NT2/D1 (cell line): ENCODE measurements at regions not wholly inside any gene's neighbourhood (a gene's known extent, or its start where the extent isn't known, plus 50 kb on each side); places are given as distances from the start of the nearest gene placed in this dataset.
"Not testable (repeated sequence)": the region's sequence is repeated elsewhere in the genome, so short reads cannot be mapped to it uniquely, and the experiment has no call there.

ENCODE experiments used
- DNase-seq: peaks from one replicate; pipeline ENCODE4 v3.0.0-alpha.2; 2011; ENCODE audit warnings: low read depth, low spot score
- H3K27me3 ChIP-seq: 2 replicates; pipeline ENCODE4 v1.6.0; 2011; ENCODE audit warnings: mild to moderate bottlenecking; ENCODE audit not compliant: insufficient read length, insufficient read depth
- H3K36me3 ChIP-seq: 2 replicates; pipeline ENCODE4 v1.6.1; 2011; ENCODE audit warnings: mild to moderate bottlenecking, low read length, mixed read lengths; ENCODE audit not compliant: insufficient read depth, insufficient read length
- H3K4me1 ChIP-seq: 2 replicates; pipeline ENCODE4 v1.5.1; 2011; ENCODE audit not compliant: insufficient read depth, insufficient read length
- H3K4me3 ChIP-seq: 2 replicates; pipeline ENCODE4 v1.5.1; 2011; ENCODE audit warnings: low read depth; ENCODE audit not compliant: insufficient read length
- H3K9ac ChIP-seq: 2 replicates; pipeline ENCODE4 v1.6.0; 2011; ENCODE audit warnings: low read depth; ENCODE audit not compliant: insufficient read length
- H3K9me3 ChIP-seq: 2 replicates; pipeline ENCODE4 v1.5.1; 2011; ENCODE audit warnings: mild to moderate bottlenecking, low read length; ENCODE audit not compliant: insufficient read depth

DNA sequence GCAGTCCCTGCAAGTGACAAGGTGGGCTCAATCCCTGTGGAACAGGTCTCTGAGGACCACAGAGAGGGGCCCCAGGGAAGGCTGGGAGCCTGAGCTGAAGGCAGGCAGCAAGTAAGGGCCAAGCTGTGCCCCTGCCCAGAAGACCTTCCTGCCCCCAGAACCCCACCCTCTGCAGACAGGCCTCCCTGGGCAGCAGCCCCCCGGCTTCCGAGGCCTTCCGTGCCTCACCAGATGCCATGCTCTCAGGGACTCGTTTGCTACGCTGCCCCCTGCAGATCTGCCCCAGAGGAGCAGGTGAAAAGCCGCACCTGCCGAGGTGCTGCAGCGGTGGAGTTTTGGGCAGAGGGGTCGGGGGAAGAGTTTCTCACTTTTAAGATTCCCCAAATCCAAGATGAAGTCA is 125.4 kb upstream of the AKAP13 start:
- not testable (repeated sequence) for H3K4me1 ChIP-seq, H3K9ac ChIP-seq, H3K4me3 ChIP-seq, H3K27me3 ChIP-seq, H3K9me3 ChIP-seq, H3K36me3 ChIP-seq, DNase-seq

DNA sequence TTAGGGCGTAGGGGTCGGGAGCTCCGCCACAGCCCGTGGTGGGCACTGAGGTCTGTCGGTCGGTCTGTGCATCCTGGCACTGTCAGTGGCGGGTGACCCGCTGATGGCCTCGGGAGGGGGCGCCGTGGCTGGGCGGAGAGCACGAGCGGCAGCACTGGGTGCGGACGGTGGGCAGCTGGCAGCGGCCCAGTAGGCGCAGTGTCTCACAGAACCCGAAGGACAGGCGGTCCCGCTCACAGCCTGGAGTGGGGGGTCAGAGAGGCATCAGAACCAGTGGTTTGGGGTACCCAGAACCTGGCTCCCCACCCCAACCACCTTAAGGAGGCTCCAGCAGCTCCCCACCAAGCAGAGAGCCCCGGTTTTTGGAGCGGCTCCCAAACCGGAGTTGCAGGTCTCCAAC is 124.9 kb upstream of the AKAP13 start:
- not testable (repeated sequence) for DNase-seq, H3K9ac ChIP-seq, H3K36me3 ChIP-seq, H3K4me1 ChIP-seq, H3K9me3 ChIP-seq, H3K4me3 ChIP-seq, H3K27me3 ChIP-seq

DNA sequence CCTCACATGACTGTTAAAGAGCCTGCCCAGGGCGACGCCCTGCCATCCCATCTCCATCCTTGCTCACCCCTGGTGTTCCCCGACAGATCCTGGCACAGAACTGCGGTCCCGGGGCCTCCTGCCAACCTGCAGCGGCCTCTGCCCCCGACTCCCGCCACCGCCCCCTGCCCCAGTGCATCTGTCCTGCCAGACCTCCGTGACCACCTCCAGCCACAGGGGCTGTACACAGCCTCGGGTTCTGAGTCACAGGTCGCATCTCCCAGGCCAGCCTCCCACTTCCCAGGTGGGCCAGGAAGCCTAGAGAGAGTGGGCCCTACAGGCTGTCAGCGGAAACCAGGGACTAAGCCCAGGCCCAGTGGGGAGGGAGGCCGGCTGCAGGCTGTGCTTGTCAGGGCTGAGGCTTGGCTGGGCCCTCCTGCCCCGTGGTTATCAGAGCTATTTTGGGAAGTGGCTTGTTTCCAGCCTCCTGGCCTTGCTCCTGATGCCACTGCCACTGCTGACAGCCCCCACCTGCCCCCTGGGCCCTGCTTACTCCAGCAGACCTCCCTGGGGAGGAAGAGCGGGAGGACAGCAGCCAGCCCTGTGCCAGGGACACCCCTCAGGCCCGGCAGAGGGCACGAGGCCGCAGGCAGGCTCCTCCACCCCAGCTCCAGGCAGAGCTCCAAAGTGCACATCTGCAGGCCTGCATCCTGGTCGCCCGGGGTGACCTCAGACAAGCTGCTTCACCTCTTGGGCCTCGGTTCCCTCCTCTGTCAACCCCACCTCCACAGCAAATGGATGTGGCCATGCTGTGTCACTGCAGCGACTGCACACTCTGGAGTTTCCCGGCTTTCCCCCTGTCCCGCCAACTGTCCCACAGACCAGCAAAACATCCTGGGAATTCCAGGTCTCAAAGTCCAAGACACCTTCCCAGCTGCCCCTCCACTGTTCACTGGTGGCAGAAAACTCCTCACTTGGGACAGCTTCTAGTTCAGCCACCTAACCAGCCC is 124.1 kb upstream of the AKAP13 start:
- not testable (repeated sequence) for H3K4me3 ChIP-seq, H3K9ac ChIP-seq, H3K4me1 ChIP-seq, DNase-seq, H3K27me3 ChIP-seq, H3K9me3 ChIP-seq, H3K36me3 ChIP-seq

DNA sequence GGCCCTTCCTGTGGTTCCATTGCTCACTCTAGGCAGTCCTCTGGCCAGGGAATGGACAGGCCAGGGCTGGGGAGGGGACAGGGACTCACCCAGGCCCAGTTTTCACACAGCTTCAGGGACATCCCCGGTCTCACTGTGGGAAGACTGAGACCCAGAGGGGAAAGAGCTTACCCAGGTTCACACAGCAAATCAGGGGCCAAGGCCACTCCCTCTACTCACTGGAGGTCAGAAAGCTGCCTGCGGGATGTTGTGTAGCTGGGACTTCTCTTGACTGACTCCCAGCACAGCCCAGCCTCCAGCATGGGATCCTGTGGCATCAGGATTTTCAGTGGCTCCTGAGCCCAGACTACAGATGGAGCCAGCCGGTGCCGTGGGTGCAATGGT is 122.3 kb upstream of the AKAP13 start:
- H3K4me1 ChIP-seq, H3K9ac ChIP-seq, H3K9me3 ChIP-seq, DNase-seq, H3K27me3 ChIP-seq, H3K4me3 ChIP-seq, H3K36me3 ChIP-seq: not testable (repeated sequence)

DNA sequence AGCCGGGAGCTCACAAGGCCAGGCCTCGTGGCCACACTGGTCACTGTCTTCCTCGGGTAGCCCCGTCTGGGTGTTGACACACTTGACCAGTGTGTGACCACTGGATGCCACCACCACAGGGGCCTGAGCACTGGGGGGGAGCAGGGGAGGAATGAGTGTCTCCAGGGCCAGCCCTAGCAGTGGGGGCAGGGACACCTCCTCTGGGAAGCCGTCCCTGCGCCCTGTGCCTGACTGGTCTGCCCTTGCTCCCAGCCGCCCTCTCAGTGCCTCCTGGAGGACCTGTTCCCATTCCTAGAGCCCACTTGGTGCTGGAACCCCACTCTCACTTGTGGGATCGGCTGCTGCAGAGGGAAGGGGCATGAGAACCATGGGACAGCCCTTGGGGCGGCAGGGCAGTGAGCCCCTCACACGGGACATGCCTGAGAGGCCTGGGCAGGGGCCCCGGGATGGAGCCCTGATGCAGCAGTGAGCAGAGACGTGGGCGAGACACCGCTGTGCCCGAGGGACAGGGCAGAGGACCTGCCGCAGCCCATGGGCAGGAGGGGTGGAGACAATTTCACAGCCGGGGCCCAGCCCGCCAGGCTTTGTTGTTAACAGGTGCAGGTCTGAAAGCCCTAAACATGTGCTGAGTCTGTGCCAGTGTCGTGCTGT is 121.7 kb upstream of the AKAP13 start:
- not testable (repeated sequence) for H3K4me3 ChIP-seq, H3K36me3 ChIP-seq, H3K4me1 ChIP-seq, H3K27me3 ChIP-seq, H3K9me3 ChIP-seq, DNase-seq, H3K9ac ChIP-seq

DNA sequence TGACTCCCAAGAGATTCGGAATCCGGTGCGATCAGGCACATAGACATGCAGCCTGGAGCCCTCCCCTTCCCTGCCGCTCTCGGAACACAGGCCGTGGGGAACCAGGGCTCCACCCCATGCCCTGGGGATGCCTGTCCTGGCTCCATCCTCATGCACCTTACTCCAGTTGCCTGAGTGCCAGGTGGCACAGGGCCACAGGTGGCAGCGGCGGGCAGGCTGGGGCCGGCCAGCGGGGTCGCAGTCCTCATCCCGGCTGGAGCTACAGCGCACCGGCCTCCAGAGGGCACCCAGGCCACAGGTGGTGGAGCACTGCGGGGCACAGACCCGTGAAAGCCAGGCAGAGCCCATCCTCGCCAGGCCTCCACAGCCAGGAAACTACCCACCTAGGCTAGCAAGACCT is 119.9 kb upstream of the AKAP13 start:
- not testable (repeated sequence) for H3K4me1 ChIP-seq, H3K9me3 ChIP-seq, H3K36me3 ChIP-seq, H3K27me3 ChIP-seq, H3K9ac ChIP-seq, DNase-seq, H3K4me3 ChIP-seq

DNA sequence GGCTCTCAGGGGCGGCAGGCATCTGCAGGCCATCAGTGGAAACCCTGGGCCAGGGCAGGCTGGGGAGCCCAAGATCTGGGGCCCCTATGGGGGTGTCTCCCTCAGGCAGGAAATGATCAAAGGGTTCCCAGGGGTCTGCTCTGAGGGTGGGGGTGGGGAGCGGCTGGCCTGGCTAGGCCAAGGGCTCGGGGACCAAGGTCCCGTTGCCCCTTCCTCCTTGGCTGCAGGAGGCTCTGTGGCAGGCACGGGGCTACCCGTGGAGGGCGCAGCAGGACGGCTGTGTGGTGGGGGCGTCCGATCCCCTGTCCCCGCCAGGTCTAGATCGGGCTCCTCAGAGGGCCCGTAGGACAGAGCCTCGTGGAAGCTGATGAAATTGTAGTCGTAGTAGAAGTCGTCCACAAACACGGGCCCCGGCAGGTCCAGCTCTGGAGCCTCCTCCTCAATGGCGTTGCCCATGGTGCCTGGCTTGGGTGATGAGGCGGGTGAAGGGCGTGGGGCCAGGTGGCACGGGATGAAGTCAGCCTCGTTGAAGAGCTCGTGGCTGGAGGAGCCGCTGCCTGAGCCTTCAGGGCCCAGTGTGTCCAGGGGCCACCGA is 117.8 kb upstream of the AKAP13 start:
- DNase-seq, H3K36me3 ChIP-seq, H3K9ac ChIP-seq, H3K4me1 ChIP-seq, H3K27me3 ChIP-seq, H3K4me3 ChIP-seq, H3K9me3 ChIP-seq: not testable (repeated sequence)

DNA sequence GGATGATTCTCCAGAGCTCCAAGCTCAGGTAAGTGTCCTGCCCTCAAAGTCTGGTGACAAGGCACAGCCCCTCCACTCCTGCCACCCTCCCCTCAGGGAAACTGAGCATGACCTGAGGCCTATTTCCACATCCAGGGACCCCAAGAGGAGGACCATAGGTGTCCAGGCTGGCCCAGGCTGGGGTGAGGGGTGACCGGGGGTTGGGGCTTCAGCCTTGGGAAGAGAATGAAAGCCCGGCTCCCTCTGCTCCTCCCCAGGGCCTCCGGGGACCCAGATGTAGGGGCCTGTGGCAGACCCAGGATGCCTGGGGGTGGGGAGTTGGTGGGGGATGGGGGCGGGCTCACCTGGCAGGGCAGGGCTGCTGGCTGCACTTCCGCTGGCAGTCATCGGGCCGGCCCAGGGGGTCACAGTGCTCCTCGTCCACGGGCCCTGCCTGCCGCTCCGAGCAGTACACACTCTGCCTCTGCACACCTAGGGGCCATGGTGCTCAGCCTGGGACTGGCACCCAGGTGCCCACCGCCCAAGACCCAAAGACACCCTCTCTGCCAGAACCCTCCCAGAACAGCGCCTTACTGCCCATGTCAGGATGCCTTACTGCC is 116.5 kb upstream of the AKAP13 start:
- not testable (repeated sequence) for H3K4me1 ChIP-seq, H3K9ac ChIP-seq, H3K4me3 ChIP-seq

DNA sequence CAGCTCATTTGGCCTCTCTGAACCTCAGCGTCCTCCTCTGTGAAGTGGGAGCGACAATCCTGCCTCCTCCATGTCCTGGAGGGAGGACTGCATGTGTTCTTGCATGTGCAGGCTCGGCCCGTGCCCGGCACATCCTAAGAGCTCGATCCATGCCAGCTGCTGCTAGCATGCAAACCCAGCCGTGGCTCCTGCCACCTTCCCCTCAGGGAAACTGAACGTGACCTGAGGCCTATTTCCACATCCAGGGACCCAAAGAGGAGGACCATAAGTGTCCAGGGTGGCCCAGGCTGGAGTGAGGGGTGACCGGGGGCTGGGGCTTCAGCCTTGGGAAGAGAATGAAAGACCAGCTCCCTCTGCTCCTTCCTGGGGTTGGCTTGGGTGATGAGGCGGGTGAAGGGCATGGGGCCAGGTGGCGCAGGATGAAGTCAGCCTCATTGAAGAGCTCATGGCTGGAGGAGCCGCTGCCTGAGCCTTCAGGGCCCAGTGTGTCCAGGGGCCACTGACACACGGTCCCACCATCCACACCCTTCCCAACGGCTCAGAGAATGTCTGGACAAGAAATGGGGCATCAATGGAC is 115.7 kb upstream of the AKAP13 start:
- H3K4me1 ChIP-seq, H3K27me3 ChIP-seq, H3K4me3 ChIP-seq, H3K9ac ChIP-seq, DNase-seq, H3K9me3 ChIP-seq, H3K36me3 ChIP-seq: not testable (repeated sequence)

More for the DNA sequence above, 116.5 kb upstream of the AKAP13 start:
- not testable (repeated sequence) for H3K36me3 ChIP-seq, DNase-seq, H3K27me3 ChIP-seq, H3K9me3 ChIP-seq

DNA sequence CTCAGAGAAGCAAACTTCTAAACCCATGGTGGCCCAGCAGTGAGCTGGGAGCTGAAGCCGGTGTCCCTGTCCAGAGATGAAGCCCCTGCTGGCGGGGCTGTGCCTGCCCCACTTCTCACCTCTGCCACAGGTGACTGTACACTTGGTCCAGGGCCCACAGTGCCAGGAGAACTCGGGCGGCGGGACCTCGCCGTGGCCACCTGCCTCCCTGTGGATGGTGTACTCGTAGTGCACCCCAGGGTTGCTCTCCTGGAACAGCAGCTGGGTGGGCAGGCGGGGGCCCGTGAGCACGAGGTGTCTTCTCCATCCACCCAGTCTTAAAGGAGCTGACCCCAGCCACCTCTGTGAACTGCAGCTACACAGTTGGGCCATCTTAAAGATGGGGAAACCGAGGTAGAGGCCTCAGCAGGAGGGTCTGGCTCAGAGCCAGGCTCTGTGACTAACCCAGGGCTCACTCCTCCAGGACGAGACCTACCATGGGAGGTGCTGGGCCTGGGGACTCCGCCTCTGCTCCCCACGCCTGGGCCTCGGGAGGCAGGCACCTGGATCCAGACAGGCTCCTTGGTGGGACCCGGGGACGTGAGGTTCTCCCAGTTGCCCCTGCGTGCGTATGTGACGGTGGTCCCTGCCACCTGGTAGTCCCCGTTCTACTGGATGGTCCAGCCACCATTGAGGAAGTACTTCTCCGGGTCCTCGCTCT is 113.1 kb upstream of the AKAP13 start:
- H3K36me3 ChIP-seq, DNase-seq, H3K4me1 ChIP-seq, H3K9ac ChIP-seq, H3K4me3 ChIP-seq, H3K27me3 ChIP-seq, H3K9me3 ChIP-seq: not testable (repeated sequence)
